GM18508 (cell line): ENCODE measurements at regions not wholly inside any gene's neighbourhood (a gene's known extent, or its start where the extent isn't known, plus 50 kb on each side); places are given as distances from the start of the nearest gene placed in this dataset.

Source experiments
- ATAC-seq: cut with Tn5 transposase; IDR thresholded peaks from one replicate; pipeline ENCODE4 v1.9.1; 2021; ENCODE audit warnings: moderate number of reproducible peaks; ENCODE audit not compliant: insufficient read depth, unreplicated experiment

GRCh38 chr2:118622913-118623312 is 224.5 kb downstream of the EN1 start:
- no peak for ATAC-seq

- ATAC-seq, result no peak
Measured at GRCh38 chr2:118622108-118622507, 225.3 kb downstream of the EN1 start.

GRCh38 chr2:118618279-118618678 is 229.2 kb downstream of the EN1 start:
- ATAC-seq, result no peak

GRCh38 chr2:118616432-118616831 is 231.0 kb downstream of the EN1 start:
- ATAC-seq, result no peak

- ATAC-seq, result no peak
Measured at GRCh38 chr2:118614841-118615271, 232.6 kb downstream of the EN1 start.

GRCh38 chr2:118613737-118614136 is 233.7 kb downstream of the EN1 start:
- no peak for ATAC-seq

GRCh38 chr2:118611691-118612090 is 235.8 kb downstream of the EN1 start:
- no peak for ATAC-seq

- no peak for ATAC-seq
Measured at GRCh38 chr2:118609138-118609537, 238.3 kb downstream of the EN1 start.

- ATAC-seq, result no peak
Measured at GRCh38 chr2:118607641-118608040, 239.8 kb downstream of the EN1 start.

- ATAC-seq, result no peak
Measured at GRCh38 chr2:118604811-118605210, 242.6 kb downstream of the EN1 start.

GRCh38 chr2:118604371-118604770 is 243.1 kb downstream of the EN1 start:
- no peak for ATAC-seq

- no peak for ATAC-seq
Measured at GRCh38 chr2:118599141-118599540, 248.3 kb downstream of the EN1 start.

- ATAC-seq, result no peak
Measured at GRCh38 chr2:118596620-118597019, 250.8 kb downstream of the EN1 start.

- no peak for ATAC-seq
Measured at GRCh38 chr2:118593257-118593656, 254.2 kb downstream of the EN1 start.

- no peak for ATAC-seq
Measured at GRCh38 chr2:118591223-118591622, 256.2 kb downstream of the EN1 start.

- ATAC-seq, result no peak
Measured at GRCh38 chr2:118589721-118590120, 257.7 kb downstream of the EN1 start.

GRCh38 chr2:118588850-118589249 is 258.6 kb downstream of the EN1 start:
- ATAC-seq, result no peak

- ATAC-seq, result no peak
Measured at GRCh38 chr2:118586312-118586711, 261.1 kb downstream of the EN1 start.

- ATAC-seq, result no peak
Measured at GRCh38 chr2:118584877-118585276, 262.6 kb downstream of the EN1 start.

GRCh38 chr2:118584062-118584749 is 263.2 kb downstream of the EN1 start:
- no peak for ATAC-seq

- ATAC-seq, result no peak
Measured at GRCh38 chr2:118582058-118582457, 265.4 kb downstream of the EN1 start.

- no peak for ATAC-seq
Measured at GRCh38 chr2:118580651-118581050, 266.8 kb downstream of the EN1 start.

GRCh38 chr2:118580107-118580506 is 267.3 kb downstream of the EN1 start:
- ATAC-seq, result no peak
